OCI-LY1 (cell line): ENCODE measurements at regions not wholly inside any gene's neighbourhood (a gene's known extent, or its start where the extent isn't known, plus 50 kb on each side); places are given as distances from the start of the nearest gene placed in this dataset.

Experiments
- H2AFZ ChIP-seq: fragments of 200-600 bp; sonication (generic), shearing (Covaris generic); 2 replicates; pipeline ENCODE4 v1.6.0; 2014; ENCODE audit warnings: antibody characterized with exemption, mild to moderate bottlenecking, low read length
- H3F3A ChIP-seq: fragments of 200-600 bp; sonication (generic), shearing (Covaris generic); 2 replicates; pipeline ENCODE4 v1.6.0; 2014; ENCODE audit warnings: mild to moderate bottlenecking, antibody characterized with exemption, low read length, moderate library complexity; ENCODE audit not compliant: insufficient read depth
- H3K27ac ChIP-seq: fragments of 200-600 bp; sonication (generic); 2 replicates; pipeline ENCODE4 v1.5.1; 2014; ENCODE audit warnings: low read length, mixed run types, mild to moderate bottlenecking, low read depth; ENCODE audit not compliant: poor library complexity, severe bottlenecking
- H3K27me3 ChIP-seq: fragments of 200-600 bp; sonication (generic); 2 replicates; pipeline ENCODE4 v1.6.0; 2014; ENCODE audit warnings: antibody characterized with exemption, mild to moderate bottlenecking, low read length, moderate library complexity; ENCODE audit not compliant: insufficient read depth
- H3K36me3 ChIP-seq: fragments of 200-600 bp; sonication (generic); 2 replicates; pipeline ENCODE4 v1.6.1; 2014; ENCODE audit warnings: mild to moderate bottlenecking, antibody characterized with exemption, low read length, moderate library complexity, mixed read lengths; ENCODE audit not compliant: insufficient read depth
- H3K4me1 ChIP-seq: fragments of 200-600 bp; sonication (generic); 2 replicates; pipeline ENCODE4 v1.5.1; 2014; ENCODE audit warnings: mild to moderate bottlenecking, low read length, moderate library complexity; ENCODE audit not compliant: insufficient read depth, severe bottlenecking
- H3K4me2 ChIP-seq: fragments of 200-600 bp; sonication (generic), shearing (Covaris generic); 2 replicates; pipeline ENCODE4 v1.6.1; 2014; ENCODE audit warnings: low read length
- H3K4me3 ChIP-seq: fragments of 200-600 bp; sonication (generic); 2 replicates; pipeline ENCODE4 v1.5.1; 2014; ENCODE audit warnings: low read length, low read depth, mild to moderate bottlenecking, mixed read lengths; ENCODE audit not compliant: poor library complexity, severe bottlenecking
- H3K79me2 ChIP-seq: fragments of 200-600 bp; shearing (Covaris generic); 2 replicates; pipeline ENCODE4 v1.6.1; 2016; ENCODE audit warnings: mixed run types, low read length, mixed read lengths; ENCODE audit not compliant: insufficient read depth
- H3K9ac ChIP-seq: fragments of 200-600 bp; sonication (generic), shearing (Covaris generic); 2 replicates; pipeline ENCODE4 v1.6.1; 2014; ENCODE audit warnings: mild to moderate bottlenecking, low read length, mixed read lengths
- H3K9me2 ChIP-seq: fragments of 200-600 bp; sonication (generic), shearing (Covaris generic); 2 replicates; pipeline ENCODE4 v1.6.1; 2014; ENCODE audit warnings: low read depth, mild to moderate bottlenecking, low read length, mixed read lengths
- H3K9me3 ChIP-seq: fragments of 200-600 bp; shearing (Covaris generic); 2 replicates; pipeline ENCODE4 v1.6.1; 2014; ENCODE audit warnings: low read length, mixed read lengths
- H4K20me1 ChIP-seq: fragments of 200-600 bp; sonication (generic), shearing (Covaris generic); 2 replicates; pipeline ENCODE4 v1.6.0; 2016; ENCODE audit warnings: mild to moderate bottlenecking, low read length; ENCODE audit not compliant: insufficient read depth
- EZH2 ChIP-seq: fragments of 200-600 bp; sonication (generic), shearing (Covaris generic); IDR thresholded peaks from 2 replicates; pipeline ENCODE4 v1.8.0; 2017; ENCODE audit warnings: borderline replicate concordance, mixed run types, mild to moderate bottlenecking, antibody characterized with exemption, low read length, moderate library complexity, mixed read lengths
- TF ChIP-seq, protein P1 (sequence below): fragments of 200-600 bp; sonication (generic), shearing (Covaris generic); IDR thresholded peaks from 2 replicates; pipeline ENCODE4 v1.5.1; 2017; ENCODE audit warnings: mild to moderate bottlenecking, antibody characterized with exemption, low read length, moderate library complexity, mixed read lengths

DNA sequence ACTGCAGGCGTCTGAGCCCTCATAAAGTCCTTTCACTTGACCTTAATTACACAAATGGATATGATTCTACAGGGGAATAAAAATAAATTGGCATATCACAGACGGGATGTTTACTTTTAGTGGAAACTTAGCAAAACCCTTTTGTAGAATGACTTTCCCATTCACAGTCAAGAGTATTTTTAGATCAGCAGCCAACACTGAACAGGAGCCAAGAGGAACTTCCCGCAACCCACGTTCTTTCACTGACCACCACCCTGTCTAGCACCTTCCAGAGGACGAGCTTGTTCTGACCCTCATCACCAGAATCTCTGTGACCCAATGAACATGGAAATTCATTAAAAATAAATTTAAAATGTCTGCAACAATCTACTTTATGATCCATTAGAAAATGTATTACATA, 119.0 kb upstream of the SNTG2 start:
- Histone ChIP-seq H2AFZ (no peak overlapping the region), H3K27ac (no peak overlapping the region), H4K20me1 (no peaks in the 10 kb centered on the region), H3K36me3 (no peaks in the 10 kb centered on the region), H3F3A (no peaks in the 10 kb centered on the region), H3K9ac (no peak overlapping the region), H3K9me3 (no peaks in the 10 kb centered on the region), H3K27me3 (no peaks in the 10 kb centered on the region), H3K79me2 (no peaks in the 10 kb centered on the region), H3K4me3 (no peak overlapping the region), H3K9me2 (no peaks in the 10 kb centered on the region), H3K4me1 (no peaks in the 10 kb centered on the region), H3K4me2 (no peak overlapping the region)
- TF ChIP-seq, protein P1, sequence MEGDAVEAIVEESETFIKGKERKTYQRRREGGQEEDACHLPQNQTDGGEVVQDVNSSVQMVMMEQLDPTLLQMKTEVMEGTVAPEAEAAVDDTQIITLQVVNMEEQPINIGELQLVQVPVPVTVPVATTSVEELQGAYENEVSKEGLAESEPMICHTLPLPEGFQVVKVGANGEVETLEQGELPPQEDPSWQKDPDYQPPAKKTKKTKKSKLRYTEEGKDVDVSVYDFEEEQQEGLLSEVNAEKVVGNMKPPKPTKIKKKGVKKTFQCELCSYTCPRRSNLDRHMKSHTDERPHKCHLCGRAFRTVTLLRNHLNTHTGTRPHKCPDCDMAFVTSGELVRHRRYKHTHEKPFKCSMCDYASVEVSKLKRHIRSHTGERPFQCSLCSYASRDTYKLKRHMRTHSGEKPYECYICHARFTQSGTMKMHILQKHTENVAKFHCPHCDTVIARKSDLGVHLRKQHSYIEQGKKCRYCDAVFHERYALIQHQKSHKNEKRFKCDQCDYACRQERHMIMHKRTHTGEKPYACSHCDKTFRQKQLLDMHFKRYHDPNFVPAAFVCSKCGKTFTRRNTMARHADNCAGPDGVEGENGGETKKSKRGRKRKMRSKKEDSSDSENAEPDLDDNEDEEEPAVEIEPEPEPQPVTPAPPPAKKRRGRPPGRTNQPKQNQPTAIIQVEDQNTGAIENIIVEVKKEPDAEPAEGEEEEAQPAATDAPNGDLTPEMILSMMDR, result no peak
- no peak for TF ChIP-seq EZH2

DNA sequence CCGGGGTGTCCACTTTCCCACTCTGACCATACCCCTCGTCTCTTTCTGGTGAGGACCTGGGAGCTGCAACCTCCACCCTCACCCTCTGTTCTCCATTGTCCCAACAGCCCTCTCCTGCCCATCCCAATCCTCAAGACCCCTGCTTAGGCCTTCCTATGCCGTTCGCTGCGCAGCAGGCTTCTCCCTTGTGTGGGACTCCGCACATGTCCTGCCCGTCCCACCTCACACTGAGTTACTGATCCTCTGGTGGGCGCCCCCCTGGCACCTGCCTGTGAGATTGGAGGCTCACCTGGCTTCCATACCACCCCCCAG, 119.5 kb upstream of the SNTG2 start:
- no peak for TF ChIP-seq EZH2
- TF ChIP-seq, protein P1, result no peak
- no peaks in the 10 kb centered on the region for H4K20me1 ChIP-seq
- no peak overlapping the region for H3K27ac ChIP-seq
- no peaks in the 10 kb centered on the region for H3K27me3 ChIP-seq
- H3K4me2 ChIP-seq, result no peak overlapping the region
- no peaks in the 10 kb centered on the region for H3K79me2 ChIP-seq
- no peaks in the 10 kb centered on the region for H3F3A ChIP-seq
- no peaks in the 10 kb centered on the region for H3K36me3 ChIP-seq
- H3K4me3 ChIP-seq, result no peak overlapping the region
- no peaks in the 10 kb centered on the region for H3K9me3 ChIP-seq
- no peak overlapping the region for H2AFZ ChIP-seq
- no peaks in the 10 kb centered on the region for H3K4me1 ChIP-seq
- no peak overlapping the region for H3K9ac ChIP-seq
- H3K9me2 ChIP-seq, result no peaks in the 10 kb centered on the region

DNA sequence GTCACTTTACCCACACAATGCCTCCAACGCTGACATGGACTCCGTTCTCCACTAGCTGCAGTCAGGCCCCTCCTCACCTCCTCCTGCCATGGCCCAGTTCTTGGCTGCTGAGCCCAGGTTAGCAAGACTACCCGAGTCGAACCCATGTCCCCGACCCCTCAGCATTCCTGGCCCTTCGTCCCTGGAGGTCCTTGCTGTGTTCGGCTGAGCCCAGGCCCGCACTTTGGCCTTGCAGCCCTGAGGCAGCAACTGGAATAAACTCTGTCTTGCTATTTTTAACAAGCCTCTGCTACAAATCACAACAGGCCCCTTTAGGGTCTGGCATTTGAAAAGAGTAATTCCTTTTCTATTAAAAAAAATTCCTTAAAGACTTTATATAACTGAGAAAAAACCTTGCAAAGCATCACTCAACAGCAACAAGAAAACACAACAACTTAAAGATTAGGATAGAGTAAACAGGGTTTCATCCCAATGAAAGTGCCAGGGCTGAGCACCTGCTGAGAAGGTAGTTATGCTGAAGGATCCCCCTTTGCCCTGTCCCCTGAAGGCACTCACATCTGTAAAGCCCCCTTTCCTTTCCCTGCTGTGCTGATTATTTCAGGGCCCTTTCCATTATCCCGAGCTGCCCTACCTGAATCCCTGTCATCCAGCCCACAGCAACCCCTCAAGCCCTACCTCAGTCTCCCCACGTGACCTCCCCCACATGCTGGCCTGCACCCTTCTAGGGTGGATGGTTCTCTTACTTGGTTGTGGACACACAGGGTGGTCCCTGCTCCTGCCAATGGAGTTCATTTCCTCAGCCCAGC, 120.0 kb upstream of the SNTG2 start:
- H3K79me2 ChIP-seq, result no peaks in the 10 kb centered on the region
- no peaks in the 10 kb centered on the region for H3K36me3 ChIP-seq
- no peak overlapping the region for H3K9ac ChIP-seq
- no peak overlapping the region for H3K4me2 ChIP-seq
- H3K4me3 ChIP-seq, result no peak overlapping the region
- no peaks in the 10 kb centered on the region for H3K9me2 ChIP-seq
- H3K27me3 ChIP-seq, result no peaks in the 10 kb centered on the region
- TF ChIP-seq EZH2, result no peak
- TF ChIP-seq, protein P1, result no peak
- no peak overlapping the region for H3K27ac ChIP-seq
- no peaks in the 10 kb centered on the region for H4K20me1 ChIP-seq
- H3F3A ChIP-seq, result no peaks in the 10 kb centered on the region
- no peak overlapping the region for H2AFZ ChIP-seq
- H3K9me3 ChIP-seq, result no peaks in the 10 kb centered on the region
- H3K4me1 ChIP-seq, result no peaks in the 10 kb centered on the region
